Mesenchymal stem cell (in vitro differentiated cells and primary cell): ENCODE measurements at regions not wholly inside any gene's neighbourhood (a gene's known extent, or its start where the extent isn't known, plus 50 kb on each side); places are given as distances from the start of the nearest gene placed in this dataset.

Source experiments
- DNase-seq: peaks from one replicate; pipeline ENCODE4 v3.0.0-alpha.2; 2013
- H2AFZ ChIP-seq: one replicate; pipeline ENCODE4 v1.6.1; 2013; ENCODE audit warnings: low read depth, mild to moderate bottlenecking, control low read depth, inconsistent platforms, low read length, moderate library complexity
- H2AK5ac ChIP-seq: 2 replicates; pipeline ENCODE4 v1.6.1; 2013; ENCODE audit warnings: low read length, moderate library complexity, mild to moderate bottlenecking, inconsistent platforms; ENCODE audit not compliant: severe bottlenecking
- H2BK120ac ChIP-seq: one replicate; pipeline ENCODE4 v1.6.1; 2013; ENCODE audit warnings: low read depth, mild to moderate bottlenecking, inconsistent platforms, low read length, moderate library complexity
- H2BK12ac ChIP-seq, 2 experiments: one replicate each; pipeline ENCODE4 v1.6.1; 2013; ENCODE audit warnings: inconsistent platforms in 2 of 2, low read length in 2 of 2, mild to moderate bottlenecking in 2 of 2, moderate library complexity in 2 of 2, control low read depth in 1 of 2
- H2BK15ac ChIP-seq: one replicate; pipeline ENCODE4 v1.6.1; 2013; ENCODE audit warnings: mild to moderate bottlenecking, low read depth, inconsistent platforms; ENCODE audit not compliant: poor library complexity, severe bottlenecking
- H2BK5ac ChIP-seq: 2 replicates; pipeline ENCODE4 v1.6.1; 2013; ENCODE audit warnings: low read depth, mild to moderate bottlenecking, low read length, control low read depth, inconsistent platforms; ENCODE audit not compliant: poor library complexity, severe bottlenecking
- H3K14ac ChIP-seq, 2 experiments: one replicate each; pipeline ENCODE4 v1.6.1; 2013; ENCODE audit warnings: inconsistent platforms in 2 of 2, low read length in 2 of 2, control low read depth in 1 of 2, mild to moderate bottlenecking in 1 of 2, moderate library complexity in 1 of 2
- H3K18ac ChIP-seq, 2 experiments: one replicate each; pipeline ENCODE4 v1.6.1; 2013; ENCODE audit warnings: inconsistent platforms in 2 of 2, low read length in 2 of 2, control low read depth in 1 of 2, low read depth in 1 of 2, mild to moderate bottlenecking in 1 of 2
- H3K23ac ChIP-seq, 2 experiments: one replicate each; pipeline ENCODE4 v1.6.1; 2013; ENCODE audit warnings: inconsistent platforms in 2 of 2, low read length in 2 of 2, mild to moderate bottlenecking in 2 of 2, moderate library complexity in 2 of 2, control low read depth in 1 of 2
- H3K27ac ChIP-seq: 2 replicates; pipeline ENCODE4 v1.5.1; 2013; ENCODE audit warnings: mild to moderate bottlenecking, moderate library complexity, low read length, control low read depth, inconsistent platforms; ENCODE audit not compliant: poor library complexity, severe bottlenecking
- H3K27me3 ChIP-seq, 2 experiments: 2 replicates each; pipeline versions ENCODE4 v1.6.1 to v1.7.0; 2013; ENCODE audit warnings: low read length in 2 of 2, mild to moderate bottlenecking in 2 of 2, moderate library complexity in 2 of 2, control low read depth in 1 of 2, inconsistent platforms in 1 of 2; ENCODE audit not compliant: control insufficient read depth in 1 of 2, insufficient read depth in 1 of 2
- H3K36me3 ChIP-seq, 2 experiments: 2 replicates each; pipeline versions ENCODE4 v1.6.1 to v1.7.0; 2013; ENCODE audit warnings: low read length in 2 of 2, control low read depth in 1 of 2, inconsistent platforms in 1 of 2, low read depth in 1 of 2, mild to moderate bottlenecking in 1 of 2; ENCODE audit not compliant: insufficient read depth in 2 of 2, control insufficient read depth in 1 of 2
- H3K4ac ChIP-seq, 2 experiments: one replicate each; pipeline ENCODE4 v1.6.1; 2013; ENCODE audit warnings: inconsistent platforms in 2 of 2, low read length in 2 of 2, mild to moderate bottlenecking in 2 of 2, moderate library complexity in 2 of 2, control low read depth in 1 of 2, low read depth in 1 of 2
- H3K4me1 ChIP-seq: 2 replicates; pipeline ENCODE4 v1.6.1; 2013; ENCODE audit warnings: low read depth, low read length, control low read depth; ENCODE audit not compliant: control insufficient read depth, insufficient read depth
- H3K4me2 ChIP-seq: 2 replicates; pipeline ENCODE4 v1.6.1; 2013; ENCODE audit warnings: low read length, mild to moderate bottlenecking, inconsistent platforms; ENCODE audit not compliant: poor library complexity, severe bottlenecking
- H3K4me3 ChIP-seq, 2 experiments: 2 replicates each; pipeline versions ENCODE4 v1.5.1 to v1.7.0; 2013; ENCODE audit warnings: low read length in 2 of 2, mild to moderate bottlenecking in 2 of 2, control low read depth in 1 of 2, low read depth in 1 of 2; ENCODE audit not compliant: insufficient read depth in 1 of 2
- H3K79me1 ChIP-seq: replicated peaks from 2 replicates; pipeline ENCODE4 v1.6.1; 2013; ENCODE audit warnings: mild to moderate bottlenecking, control low read depth, low read length, inconsistent platforms; ENCODE audit not compliant: poor library complexity, severe bottlenecking
- H3K9ac ChIP-seq: 2 replicates; pipeline ENCODE4 v1.7.0; 2013; ENCODE audit warnings: mild to moderate bottlenecking, low read length, moderate library complexity
- H3K9me3 ChIP-seq: 2 replicates; pipeline ENCODE4 v1.7.0; 2013; ENCODE audit warnings: mild to moderate bottlenecking, low read length; ENCODE audit not compliant: control insufficient read depth
- H4K8ac ChIP-seq: one replicate; pipeline ENCODE4 v1.6.1; 2013; ENCODE audit warnings: inconsistent platforms, mild to moderate bottlenecking, low read length, moderate library complexity
- H4K91ac ChIP-seq: one replicate; pipeline ENCODE4 v1.6.1; 2013; ENCODE audit warnings: mild to moderate bottlenecking, low read length, inconsistent platforms
- WGBS: methylation state at CpG from one replicate; pipeline ENCODE4 v1.1.7; 2013; ENCODE audit warnings: mixed read lengths; 5-methylcytosine and 5-hydroxymethylcytosine counted together

DNA sequence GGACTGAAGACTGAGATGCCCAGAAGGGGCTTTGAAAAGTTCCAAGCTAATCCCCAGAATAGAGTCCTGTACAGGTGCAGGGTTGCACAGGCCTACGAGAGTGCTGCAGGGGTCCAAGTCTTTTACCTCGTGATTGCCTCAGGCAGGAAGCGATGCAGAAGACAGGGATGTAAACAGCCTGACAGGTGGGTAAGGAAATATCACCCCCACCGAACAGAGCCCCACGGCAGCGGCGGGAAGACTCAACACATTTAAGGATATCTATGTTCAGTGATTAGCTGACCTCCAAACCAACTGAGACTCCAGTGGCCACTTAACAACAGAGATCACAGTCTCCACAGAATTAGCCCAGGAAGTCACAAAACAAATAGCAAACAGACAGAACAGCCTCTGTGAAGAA lies 73.9 kb upstream of the VIPR2 start:
- Histone ChIP-seq H3K9ac (no peak overlapping the region), H2BK15ac (no peak overlapping the region), H3K14ac (no peak overlapping the region), H3K4me2 (no peak overlapping the region), H3K4me3 (no peak overlapping the region), H3K27me3 (no peaks in the 10 kb centered on the region), H3K79me1 (no peaks in the 10 kb centered on the region), H2BK5ac (no peak overlapping the region), H3K27ac (no peak overlapping the region), H2BK120ac (no peak overlapping the region), H2AK5ac (no peak overlapping the region), H3K18ac (no peak overlapping the region), H2AFZ (no peak overlapping the region), H3K9me3 (no peaks in the 10 kb centered on the region), H2BK12ac (no peak overlapping the region), H3K4ac (no peak overlapping the region), H3K4me1 (no peaks in the 10 kb centered on the region), H4K8ac (no peak overlapping the region), H3K23ac (no peak overlapping the region), H4K91ac (no peak overlapping the region), H3K36me3 (no peaks in the 10 kb centered on the region)
- no peak for DNase-seq
- 67% methylated on average over 7 of the region's 7 CpGs for WGBS

DNA sequence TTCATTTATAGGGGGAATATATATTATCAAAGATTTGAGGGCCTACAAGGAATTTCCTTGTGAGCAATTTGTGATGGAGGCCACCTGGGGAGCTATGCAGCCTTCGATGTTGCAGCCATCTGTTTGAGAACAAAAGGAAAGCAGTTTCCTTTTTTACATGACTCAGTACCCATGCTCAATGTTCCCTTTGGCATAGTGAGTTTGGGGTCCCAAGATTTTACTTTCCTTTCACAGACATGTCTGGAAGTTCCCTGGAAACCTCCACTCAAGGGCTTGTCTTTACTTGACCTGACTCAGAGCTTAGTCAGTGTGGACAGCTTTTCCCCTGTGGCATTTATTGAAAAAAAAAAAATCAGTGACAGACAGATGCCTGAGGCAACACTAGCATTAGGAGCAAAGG lies 73.5 kb upstream of the VIPR2 start:
- H3K79me1 ChIP-seq, result no peaks in the 10 kb centered on the region
- no peak overlapping the region for H2BK12ac ChIP-seq
- no peak overlapping the region for H3K14ac ChIP-seq
- no peak overlapping the region for H3K23ac ChIP-seq
- no peak overlapping the region for H3K18ac ChIP-seq
- no peak overlapping the region for H3K27ac ChIP-seq
- no peaks in the 10 kb centered on the region for H3K9me3 ChIP-seq
- H3K36me3 ChIP-seq, result no peaks in the 10 kb centered on the region
- H2AFZ ChIP-seq, result no peak overlapping the region
- no peak overlapping the region for H4K8ac ChIP-seq
- H3K4me3 ChIP-seq, result no peak overlapping the region
- no peak overlapping the region for H3K4me2 ChIP-seq
- H2AK5ac ChIP-seq, result no peak overlapping the region
- no peak overlapping the region for H2BK5ac ChIP-seq
- H3K9ac ChIP-seq, result no peak overlapping the region
- H3K4ac ChIP-seq, result no peak overlapping the region
- no peak overlapping the region for H4K91ac ChIP-seq
- H3K4me1 ChIP-seq, result no peaks in the 10 kb centered on the region
- 44% methylated on average over 1 of the region's 1 CpG for WGBS
- H2BK15ac ChIP-seq, result no peak overlapping the region
- H3K27me3 ChIP-seq, result no peaks in the 10 kb centered on the region
- no peak overlapping the region for H2BK120ac ChIP-seq
- DNase-seq, result no peak

DNA sequence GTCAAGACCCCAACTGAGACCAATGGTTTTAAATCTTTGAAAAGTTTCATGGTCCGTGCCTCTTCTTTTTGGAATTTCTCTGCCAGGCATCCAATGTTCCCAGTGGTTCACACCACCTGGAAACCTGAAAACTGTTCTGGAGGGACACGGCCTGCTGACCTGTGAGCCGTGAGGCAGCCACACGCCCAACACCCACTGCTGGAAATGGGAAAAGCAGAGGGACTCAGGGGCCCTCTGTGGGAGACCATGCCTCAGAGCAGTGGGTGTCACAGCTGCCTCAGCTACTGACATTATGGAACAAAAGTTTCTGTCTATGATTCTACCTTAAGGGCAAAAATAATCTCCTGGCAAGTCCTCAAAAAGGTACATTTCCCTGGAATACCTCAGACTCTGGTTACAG lies 70.4 kb upstream of the VIPR2 start:
- no peak overlapping the region for H3K18ac ChIP-seq
- H2BK5ac ChIP-seq, result no peak overlapping the region
- H3K27me3 ChIP-seq, result no peaks in the 10 kb centered on the region
- H3K79me1 ChIP-seq, result no peaks in the 10 kb centered on the region
- H3K14ac ChIP-seq, result no peak overlapping the region
- H4K8ac ChIP-seq, result no peak overlapping the region
- H2BK12ac ChIP-seq, result no peak overlapping the region
- 62% methylated on average over 4 of the region's 4 CpGs for WGBS
- H3K23ac ChIP-seq, result no peak overlapping the region
- H3K4ac ChIP-seq, result no peak overlapping the region
- H2BK120ac ChIP-seq, result no peak overlapping the region
- H3K9me3 ChIP-seq, result no peaks in the 10 kb centered on the region
- no peak overlapping the region for H2BK15ac ChIP-seq
- H3K9ac ChIP-seq, result no peak overlapping the region
- DNase-seq, result no peak
- no peak overlapping the region for H3K27ac ChIP-seq
- H3K36me3 ChIP-seq, result no peaks in the 10 kb centered on the region
- no peak overlapping the region for H3K4me3 ChIP-seq
- H2AFZ ChIP-seq, result no peak overlapping the region
- H3K4me1 ChIP-seq, result no peaks in the 10 kb centered on the region
- H3K4me2 ChIP-seq, result no peak overlapping the region
- no peak overlapping the region for H2AK5ac ChIP-seq
- H4K91ac ChIP-seq, result no peak overlapping the region

DNA sequence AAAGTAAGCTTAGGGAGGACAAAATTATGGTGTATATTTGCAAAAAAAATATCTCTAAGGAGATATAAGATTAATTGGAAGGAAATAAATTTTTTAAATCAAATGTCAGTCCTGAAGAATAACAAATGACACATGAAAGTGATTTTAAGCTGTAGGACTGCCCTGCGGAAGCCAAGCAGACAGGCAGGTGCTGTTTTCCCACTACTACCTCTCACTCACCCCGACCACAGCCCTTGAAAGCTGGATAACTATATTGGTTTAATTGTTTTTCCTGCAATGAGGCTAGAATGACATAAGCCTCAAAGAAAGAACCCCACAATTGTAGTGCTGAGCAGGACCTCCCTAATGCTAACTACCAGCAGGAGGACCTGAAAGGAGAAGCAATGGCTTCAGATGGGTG lies 68.6 kb upstream of the VIPR2 start:
- H3K23ac ChIP-seq, result no peak overlapping the region
- no peak overlapping the region for H3K27ac ChIP-seq
- no peak overlapping the region for H3K4me2 ChIP-seq
- H3K14ac ChIP-seq, result no peak overlapping the region
- H3K9ac ChIP-seq, result no peak overlapping the region
- H3K18ac ChIP-seq, result no peak overlapping the region
- no peaks in the 10 kb centered on the region for H3K9me3 ChIP-seq
- no peak overlapping the region for H3K4ac ChIP-seq
- no peaks in the 10 kb centered on the region for H3K36me3 ChIP-seq
- no peak overlapping the region for H2AFZ ChIP-seq
- no peaks in the 10 kb centered on the region for H3K27me3 ChIP-seq
- H2AK5ac ChIP-seq, result no peak overlapping the region
- no peaks in the 10 kb centered on the region for H3K79me1 ChIP-seq
- no peak overlapping the region for H2BK12ac ChIP-seq
- no peaks in the 10 kb centered on the region for H3K4me1 ChIP-seq
- no peak overlapping the region for H4K91ac ChIP-seq
- DNase-seq, result no peak
- no peak overlapping the region for H2BK5ac ChIP-seq
- no peak overlapping the region for H2BK15ac ChIP-seq
- H4K8ac ChIP-seq, result no peak overlapping the region
- H3K4me3 ChIP-seq, result no peak overlapping the region
- WGBS, result no CpG with 5 or more reads among the region's 2 CpGs
- H2BK120ac ChIP-seq, result no peak overlapping the region
